ENCODE measurements at regions not wholly inside any gene's neighbourhood (a gene's known extent, or its start where the extent isn't known, plus 50 kb on each side); places are given as distances from the start of the nearest gene placed in this dataset.
A peak's percentile ranks its signal among the peaks of the same experiment; 100 is the strongest.
"Not testable (repeated sequence)": the region's sequence is repeated elsewhere in the genome, so short reads cannot be mapped to it uniquely, and the experiment has no call there.

DNA sequence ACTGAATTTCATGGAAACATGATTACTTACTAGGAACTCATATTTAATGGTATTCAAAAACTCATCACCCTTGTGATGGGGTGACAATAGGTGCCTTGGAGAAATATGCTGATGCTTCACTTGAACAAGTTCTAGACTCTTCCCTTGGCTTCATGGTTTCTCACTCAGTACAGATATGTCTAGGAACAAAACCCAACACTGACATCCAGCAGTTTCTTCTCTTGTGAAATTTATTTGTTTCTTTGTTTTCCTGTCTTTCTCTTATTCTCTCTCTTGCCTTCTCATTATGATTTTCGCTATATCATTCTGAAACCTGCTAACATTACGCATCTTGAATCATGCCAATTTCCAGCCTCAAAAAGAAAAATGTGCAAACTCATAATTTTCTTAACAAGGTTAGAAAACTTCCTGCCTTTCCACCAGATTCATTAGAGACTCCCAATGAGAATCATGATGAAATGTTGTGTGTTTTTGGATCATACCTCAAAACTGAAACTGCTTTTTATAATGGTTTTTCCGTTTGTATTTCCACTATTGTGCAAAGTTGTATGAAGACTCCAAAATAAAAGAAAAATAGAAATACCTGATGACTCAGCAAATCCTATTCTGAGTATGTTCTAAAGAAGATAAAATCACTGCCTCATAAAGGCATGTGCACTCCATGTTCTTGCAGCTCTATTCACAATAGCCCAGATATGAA lies 1021.5 kb downstream of the TMEM121 start:
- DNase-seq (ENCODE audit: low read depth), result no peak

DNA sequence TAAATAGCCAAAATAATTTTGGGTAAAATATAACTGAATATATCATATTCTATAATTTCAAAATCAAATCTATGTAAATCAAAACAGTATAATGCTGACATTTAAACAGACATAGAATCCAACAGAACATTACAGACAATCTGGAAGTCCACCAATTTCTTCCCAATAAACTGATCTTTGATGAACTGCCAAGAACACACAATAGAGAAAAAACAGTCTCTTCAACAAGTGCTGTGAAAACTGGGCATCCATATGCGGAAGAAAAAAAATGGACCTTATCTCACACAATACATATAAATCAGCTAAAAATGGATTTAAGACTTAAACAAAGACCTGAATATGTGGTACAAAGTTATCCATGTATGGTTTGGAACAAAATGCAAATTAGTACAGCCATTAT lies 1022.7 kb downstream of the TMEM121 start:
- DNase-seq (ENCODE audit: low read depth), result no peak

DNA sequence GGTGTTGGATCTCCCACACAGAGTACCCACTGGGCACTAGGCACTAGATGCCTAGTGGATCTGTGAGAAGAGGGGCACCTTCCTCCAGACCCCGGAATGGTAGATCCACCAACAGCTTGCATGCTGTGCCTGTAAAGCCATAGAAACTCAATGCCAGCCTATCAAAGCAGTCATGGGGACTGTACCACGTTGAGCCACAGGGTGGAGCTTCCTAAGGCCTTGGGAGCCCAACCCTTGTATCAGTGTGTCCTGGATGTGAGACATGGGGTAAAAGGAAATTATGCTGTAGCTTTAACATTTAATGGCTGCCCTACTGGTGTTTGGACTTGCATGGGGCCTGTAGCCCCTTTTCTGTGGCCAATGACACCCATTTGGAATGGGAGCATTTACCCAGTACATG lies 1024.9 kb downstream of the TMEM121 start:
- DNase-seq (ENCODE audit: low read depth), result no peak

DNA sequence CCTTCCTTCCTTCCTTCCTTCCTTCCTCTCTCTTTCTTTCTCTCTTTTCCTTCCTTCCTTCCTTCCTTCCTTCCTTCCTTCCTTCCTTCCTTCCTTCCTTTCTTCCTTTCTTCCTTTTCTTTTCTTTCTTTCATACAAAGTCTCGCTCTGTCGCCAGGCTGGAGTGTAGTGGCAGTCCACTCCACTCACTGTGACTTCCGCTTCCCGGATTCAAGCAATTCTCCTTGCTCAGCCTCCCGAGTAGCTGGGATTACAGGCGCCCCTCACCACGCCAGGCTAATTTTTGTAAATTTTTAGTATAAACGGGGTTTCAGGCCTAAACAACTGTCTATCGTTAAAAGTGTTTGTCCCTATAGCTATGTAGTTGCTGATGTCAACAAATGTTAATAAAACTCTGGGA lies 1029.8 kb downstream of the TMEM121 start:
- DNase-seq (ENCODE audit: low read depth), result not testable (repeated sequence)

DNA sequence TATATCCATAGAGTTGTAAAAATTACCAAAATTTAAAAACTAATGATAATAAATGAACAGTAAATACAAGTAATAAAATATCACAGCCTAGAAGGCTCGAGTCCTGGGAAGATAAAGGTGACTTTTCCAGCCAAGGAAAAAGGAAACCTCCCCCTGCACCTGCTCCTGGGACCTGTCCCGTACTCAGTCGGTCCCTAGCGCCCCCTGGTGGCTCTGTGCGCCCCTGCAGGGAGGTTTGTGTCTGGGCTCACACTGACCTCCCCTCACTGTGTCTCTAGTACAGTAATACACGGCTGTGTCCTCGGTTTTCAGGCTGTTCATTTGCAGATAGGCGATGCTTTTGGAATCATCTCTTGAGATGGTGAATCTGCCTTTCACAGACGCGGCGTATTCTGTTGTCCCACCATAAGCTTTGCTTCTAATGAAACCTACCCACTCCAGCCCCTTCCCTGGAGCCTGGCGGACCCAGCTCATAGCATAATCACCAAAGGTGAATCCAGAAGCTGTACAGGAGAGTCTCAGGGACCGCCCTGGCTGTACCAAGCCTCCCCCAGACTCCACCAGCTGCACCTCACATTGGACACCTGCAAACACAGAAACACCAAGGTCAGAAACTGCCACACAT lies 1030.4 kb downstream of the TMEM121 start:
- DNase-seq (ENCODE audit: low read depth), result peak; percentile 69

DNA sequence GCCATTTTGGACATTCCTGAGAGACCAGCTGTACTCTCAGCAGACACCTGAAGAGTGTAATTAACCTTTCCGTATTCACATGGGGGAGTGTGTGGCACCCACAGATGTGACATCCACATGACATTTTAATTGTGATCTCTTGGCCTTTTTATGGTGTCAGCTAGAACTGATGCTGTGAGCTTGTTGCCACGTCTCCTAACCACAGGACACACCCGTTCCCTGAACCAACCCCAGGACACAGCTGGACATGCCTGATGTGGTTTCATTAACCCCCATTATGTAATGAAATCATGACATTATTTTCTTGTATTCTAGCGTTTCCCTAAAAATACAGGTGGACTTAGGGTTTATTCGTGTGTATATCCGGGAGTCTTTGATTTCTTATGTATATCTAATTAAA lies 1036.1 kb downstream of the TMEM121 start:
- DNase-seq (ENCODE audit: low read depth), result no peak

DNA sequence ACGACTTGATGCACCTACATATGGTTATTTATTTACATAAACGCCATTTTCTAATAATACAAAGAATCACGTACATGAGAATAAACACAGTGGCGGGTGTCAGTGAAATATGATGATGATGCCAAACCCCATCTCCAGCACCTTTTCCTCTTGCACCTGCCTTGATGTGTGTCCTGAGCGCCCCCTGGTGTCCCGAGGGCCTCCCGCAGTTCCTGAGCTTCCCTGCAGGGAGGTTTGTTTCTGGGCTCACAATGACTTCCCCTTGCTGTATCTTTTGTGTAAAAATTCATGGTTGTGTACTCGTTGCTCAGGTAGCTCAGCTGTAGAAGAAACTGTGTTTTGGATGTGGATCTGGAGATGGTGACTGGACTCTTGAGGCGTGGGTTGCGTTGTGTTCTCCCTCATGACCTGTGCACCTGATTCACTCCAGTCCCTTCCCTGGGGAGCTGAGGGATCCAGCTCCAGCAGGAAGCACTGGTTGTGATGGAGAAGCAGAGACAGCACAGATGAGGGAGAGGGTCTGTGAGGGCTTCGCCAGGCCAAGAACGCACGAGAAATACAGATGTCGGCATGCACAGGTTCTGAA lies 1037.8 kb downstream of the TMEM121 start:
- DNase-seq (ENCODE audit: low read depth), result peak; percentile 47

DNA sequence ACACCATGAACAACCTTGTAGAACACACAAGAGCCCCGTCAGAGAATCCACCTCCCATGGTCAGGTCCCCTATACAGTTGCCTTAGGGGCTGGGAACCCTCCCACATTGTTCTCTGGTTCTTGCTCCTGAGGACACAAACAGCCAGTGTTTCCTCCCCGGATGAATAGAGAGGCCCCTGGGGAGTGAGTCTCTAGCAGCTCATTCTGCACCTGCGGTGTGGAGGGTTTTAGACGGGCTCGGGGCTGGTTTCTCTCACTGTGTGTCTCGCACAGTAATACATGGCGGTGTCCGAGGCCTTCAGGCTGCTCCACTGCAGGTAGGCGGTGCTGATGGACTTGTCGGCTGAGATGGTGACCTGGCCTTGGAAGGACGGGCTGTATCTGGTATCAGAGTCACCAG lies 1052.1 kb downstream of the TMEM121 start:
- DNase-seq (ENCODE audit: low read depth), result no peak

DNA sequence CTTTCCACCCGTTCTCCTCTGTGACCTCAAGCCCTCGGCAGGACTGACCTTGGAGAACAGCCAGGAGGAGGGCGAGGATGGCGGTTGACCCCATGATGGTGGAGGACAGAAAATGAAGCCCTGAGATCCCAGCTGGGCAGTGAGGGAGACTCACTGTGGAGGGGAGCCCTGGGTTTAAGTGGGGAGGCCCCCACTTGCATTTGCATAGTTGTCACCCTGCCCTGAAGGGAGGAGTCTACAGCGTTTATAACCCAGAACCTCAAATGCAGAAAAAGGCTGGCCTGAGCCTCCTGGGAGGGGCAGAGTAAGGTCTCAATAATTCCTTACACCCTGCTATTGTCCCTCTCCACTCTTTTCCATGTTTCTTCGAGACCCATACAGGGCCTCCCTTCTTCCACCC lies 1052.7 kb downstream of the TMEM121 start:
- no peak for DNase-seq (ENCODE audit: low read depth)

DNA sequence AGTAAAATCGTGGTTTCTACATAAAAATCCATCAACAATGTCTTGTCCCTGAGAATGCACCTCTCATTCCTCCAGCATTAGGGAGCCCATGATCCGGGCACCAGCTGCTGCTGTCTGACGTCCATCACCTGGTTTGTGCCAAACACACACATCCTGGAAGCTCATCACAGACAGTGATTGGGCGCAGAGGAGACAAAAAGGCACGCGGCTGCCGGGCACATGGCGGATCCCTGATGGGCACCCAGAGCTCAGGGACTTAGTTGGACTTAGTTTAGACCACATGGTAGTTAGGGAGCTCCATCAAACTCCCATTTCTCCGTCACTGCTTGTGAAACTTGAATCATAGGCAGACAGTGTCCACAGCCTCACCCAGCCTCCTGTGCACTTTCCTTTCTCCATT lies 1059.3 kb downstream of the TMEM121 start:
- DNase-seq (ENCODE audit: low read depth), result no peak

DNA sequence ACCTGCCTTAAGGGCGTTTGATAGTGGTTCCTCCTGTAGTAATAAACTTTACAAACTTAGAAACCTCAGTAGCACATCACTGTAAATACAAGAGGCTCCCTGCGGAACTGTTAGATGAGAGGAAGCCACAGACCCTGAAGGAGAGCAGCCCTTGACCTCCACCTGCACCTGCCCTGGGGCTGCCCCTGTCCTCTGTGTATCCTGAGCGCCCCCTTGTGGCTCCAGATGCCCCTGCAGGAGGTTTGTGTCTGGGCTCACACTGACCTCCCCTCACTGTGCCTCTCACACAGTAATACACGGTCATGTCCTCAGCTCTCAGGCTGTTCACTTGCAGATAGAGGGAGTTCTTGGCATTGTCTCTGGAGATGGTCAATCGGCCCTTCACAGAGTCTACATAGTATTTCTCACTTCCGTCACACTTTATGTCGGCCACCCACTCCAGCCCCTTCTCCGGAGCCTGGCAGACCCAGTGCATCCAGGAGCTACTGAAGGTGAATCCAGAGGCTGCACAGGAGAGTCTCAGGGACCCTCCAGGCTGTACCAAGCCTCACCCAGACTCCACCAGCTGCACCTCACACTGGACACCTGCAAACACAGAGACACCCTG lies 1059.8 kb downstream of the TMEM121 start:
- peak; percentile 49 for DNase-seq (ENCODE audit: low read depth)

DNA sequence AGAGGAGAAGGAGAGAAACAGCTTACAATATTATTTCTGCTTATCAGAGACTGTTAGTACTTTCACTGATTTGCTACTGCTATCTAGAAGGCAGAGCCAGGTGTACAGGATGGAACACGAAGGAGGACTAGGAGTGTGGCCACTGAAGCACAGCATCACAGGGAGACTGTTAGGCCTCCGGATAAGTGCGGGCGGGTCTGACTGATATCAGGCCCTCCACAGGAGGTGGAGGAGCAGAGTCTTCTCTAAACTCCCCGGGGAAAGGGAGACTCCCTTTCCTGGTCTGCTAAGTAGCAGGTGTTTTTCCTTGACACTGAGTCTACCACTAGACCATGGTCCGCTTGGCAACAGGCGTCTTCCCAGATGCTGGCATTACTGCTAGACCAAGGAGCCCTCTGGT lies 1065.2 kb downstream of the TMEM121 start:
- DNase-seq (ENCODE audit: low read depth), result not testable (repeated sequence)

DNA sequence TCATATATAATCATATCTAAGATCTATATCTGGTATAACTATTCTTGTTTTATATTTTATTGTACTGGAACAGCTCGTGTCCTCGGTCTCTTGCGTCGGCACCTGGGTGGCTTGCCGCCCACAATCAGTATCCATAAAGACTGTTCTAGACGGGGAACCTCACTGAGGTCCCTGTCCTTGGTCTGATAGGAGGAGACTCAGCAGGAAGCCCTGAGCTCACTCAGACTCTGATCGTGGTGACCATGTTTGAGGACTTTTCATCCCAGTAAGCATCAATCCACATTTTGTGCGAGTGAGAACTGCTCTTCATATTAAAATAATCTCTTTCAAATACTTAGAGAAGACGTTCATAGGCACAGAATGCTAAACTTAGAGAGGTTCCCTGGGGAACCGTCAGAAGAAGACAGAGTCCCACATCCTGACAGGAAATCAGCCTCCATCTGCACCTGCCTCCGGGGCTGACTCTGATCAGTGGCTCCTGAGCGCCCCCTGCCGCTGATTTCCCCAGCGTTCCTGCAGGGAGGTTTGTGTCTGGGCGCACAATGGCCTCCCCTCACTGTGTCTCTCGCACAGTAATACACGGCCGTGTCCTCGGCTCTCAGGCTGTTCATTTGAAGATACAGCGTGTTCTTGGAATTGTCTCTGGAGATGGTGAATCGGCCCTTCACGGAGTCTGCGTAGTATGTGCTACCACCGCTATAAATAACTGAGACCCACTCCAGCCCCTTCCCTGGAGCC lies 1065.9 kb downstream of the TMEM121 start:
- peak; percentile 74 for DNase-seq (ENCODE audit: low read depth)

DNA sequence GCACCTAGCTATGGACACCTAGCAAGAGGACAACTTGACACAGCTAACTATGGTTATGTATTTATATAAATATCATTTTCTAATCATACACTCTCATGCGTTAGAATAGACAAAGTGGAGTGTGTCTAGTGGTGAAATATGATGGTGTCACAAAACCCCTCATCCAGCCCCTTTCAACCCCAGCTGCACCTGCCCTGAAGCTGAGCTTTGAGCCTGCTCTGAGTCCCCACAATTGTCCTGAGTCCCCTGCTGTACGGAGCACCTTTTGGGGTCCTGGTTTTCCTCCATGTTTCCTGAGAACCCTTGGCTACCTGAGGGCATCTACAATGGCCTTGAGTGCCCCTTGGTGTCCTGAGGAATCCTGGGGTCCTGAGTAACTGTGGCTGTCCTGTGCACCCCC lies 1072.8 kb downstream of the TMEM121 start:
- DNase-seq (ENCODE audit: low read depth), result no peak

DNA sequence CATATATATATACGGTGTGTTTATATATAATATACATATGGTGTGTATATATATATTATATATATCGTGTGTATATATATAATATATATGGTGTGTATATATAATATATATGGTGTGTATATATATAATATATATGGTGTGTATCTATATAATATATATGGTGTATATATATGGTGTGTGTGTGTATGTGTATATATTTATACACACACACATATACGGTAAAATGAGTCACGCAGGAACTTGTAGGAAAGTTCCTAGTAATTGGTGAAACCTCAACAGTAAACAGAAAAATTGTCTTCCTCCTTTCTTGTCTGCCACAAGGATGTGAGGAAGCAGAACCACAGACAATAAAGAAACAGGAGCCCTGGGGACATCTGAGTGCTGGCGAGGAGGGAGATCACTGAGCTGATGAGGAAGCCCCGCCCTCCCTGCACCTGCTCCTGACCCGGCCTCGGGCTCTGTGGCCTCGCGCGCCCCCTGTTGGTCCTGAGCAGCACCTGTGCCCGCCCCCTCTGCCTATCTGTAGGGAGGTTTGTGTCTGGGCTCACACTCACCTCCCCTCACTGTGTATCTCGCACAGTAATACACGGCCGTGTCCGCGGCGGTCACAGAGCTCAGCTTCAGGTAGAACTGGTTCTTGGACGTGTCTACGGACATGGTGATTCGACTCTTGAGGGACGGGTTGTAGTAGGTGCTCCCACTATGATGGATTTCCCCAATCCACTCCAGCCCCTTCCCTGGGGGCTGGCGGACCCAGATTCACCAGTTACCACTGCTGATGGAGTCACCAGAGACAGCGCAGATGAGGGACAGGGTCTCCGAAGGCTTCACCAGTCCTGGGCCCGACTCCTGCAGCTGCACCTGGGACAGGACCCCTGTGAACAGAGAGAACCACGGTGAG lies 1079.4 kb downstream of the TMEM121 start:
- peak; percentile 74 for DNase-seq (ENCODE audit: low read depth)

DNA sequence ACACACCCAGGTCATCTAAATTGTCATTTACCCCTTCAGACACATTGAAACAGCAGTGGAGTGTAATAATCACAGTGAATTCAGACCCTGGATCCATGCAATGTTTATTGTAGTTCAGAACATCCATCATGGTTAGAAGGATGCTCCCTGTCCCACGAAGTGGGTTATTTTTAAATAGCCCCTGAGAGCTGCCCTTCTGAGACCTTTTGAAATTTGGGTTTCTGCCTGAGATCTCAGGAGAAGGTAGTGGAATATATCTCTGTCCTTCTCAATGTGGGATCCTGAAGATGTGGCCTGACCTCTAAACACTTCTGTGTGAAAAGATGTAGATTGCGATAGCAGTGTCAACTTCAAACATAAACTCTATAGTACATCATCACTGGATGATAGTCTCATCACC lies 1080.6 kb downstream of the TMEM121 start:
- DNase-seq (ENCODE audit: low read depth), result no peak

DNA sequence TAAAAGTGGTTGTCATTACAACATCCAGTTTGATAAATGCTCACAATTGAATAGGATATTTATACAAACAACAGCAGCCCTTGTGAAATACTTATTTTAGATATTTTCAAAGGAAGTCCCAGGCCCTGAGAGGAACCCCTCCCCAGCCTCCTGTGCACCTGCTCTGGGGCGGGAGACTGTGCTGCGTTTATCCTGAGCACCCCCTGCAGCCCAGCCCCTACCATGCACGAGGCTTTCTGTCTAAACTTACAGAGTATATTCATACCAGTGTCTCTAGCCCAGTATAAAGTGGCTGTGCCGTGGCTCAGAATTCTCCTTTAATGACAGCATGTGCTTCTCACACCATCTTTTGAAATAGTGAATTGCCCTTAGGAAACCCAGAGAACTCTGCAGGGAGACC lies 1084.3 kb downstream of the TMEM121 start:
- no peak for DNase-seq (ENCODE audit: low read depth)

DNA sequence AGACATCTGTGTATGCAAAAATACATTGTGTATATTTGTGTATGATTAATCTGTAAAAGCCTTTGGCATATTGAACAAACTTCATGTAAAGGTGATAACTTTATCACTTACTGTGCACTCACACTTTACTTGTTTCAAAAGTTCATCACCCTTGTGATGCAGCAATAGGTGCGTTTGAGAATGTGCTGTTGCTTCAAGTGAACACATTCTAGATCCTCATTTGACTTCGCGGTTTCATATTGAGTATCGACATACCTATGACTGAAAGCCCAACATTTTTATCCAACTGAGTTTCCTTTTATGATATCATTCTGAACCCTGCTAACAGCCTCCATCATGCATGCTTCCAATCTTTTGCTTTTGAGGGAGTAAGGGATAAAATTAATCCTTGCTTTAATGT lies 1086.9 kb downstream of the TMEM121 start:
- no peak for DNase-seq (ENCODE audit: low read depth)

DNA sequence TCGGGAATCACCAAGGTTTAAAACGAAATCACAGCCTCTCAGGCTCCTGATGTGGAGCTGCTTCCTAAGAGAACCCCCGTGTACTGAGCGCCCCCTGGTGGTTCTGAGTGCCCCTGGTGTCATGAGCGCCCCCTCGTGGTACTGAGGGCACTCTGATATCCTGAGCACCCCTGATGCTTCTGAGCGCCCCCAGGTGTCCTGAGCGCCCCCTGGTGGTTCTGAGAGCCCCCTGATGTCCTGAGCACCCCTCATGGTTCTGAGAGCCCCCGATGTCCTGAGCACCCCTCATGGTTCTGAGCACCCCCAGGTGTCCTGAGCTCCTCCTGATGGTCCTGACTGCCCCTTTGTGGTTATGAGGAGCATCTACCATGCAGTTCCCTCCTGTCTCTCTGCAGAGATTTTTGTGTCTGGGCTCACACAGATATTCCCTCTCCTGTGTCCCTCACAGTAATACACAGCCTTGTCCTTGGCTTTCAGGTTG lies 1092.1 kb downstream of the TMEM121 start:
- DNase-seq (ENCODE audit: low read depth), result peak; percentile 79

DNA sequence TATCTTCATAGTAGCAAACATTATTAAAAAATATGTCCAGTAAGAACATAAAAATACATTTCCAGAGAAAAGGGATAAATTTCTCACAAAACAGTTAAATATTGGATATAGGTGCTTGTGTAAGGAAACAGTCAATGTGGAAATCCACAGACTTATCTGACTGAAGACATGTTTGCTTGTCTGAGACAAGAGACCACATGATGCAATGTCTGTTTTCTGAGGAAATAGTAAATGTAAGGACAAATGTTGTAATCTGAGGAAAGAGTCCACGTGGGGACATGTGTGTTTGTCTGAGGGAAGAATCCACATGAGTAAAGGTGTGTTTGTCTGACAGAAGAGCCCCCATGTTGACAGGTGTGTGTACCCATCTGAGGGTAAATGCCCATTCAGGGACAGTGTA lies 1093.2 kb downstream of the TMEM121 start:
- DNase-seq (ENCODE audit: low read depth), result no peak

DNA sequence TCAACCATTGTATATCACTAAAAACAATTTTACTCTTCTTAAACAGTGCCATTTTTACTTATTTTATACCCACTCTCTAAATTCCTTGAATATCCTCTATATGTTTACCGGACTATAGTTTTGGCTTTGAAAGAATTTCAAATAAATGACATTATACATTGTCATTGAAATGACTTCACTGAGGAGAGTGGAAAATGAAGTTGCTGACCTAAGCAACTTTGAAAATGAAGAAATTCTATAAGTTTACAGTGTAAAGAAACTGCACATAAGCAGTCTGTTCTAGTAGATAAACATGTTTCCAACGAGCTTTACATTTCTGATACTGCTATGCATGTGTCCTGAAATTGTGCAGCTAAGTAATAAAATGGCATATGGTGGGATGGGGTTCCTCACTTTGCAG lies 1094.0 kb downstream of the TMEM121 start:
- DNase-seq (ENCODE audit: low read depth), result no peak

Measured in activated T-cell treated with anti-CD3 and anti-CD28 coated beads for 24 hours (primary cell).